GM20000 (cell line): ENCODE measurements at regions not wholly inside any gene's neighbourhood (a gene's known extent, or its start where the extent isn't known, plus 50 kb on each side); places are given as distances from the start of the nearest gene placed in this dataset.

Experiments
- DNase-seq: peaks from one replicate; pipeline ENCODE4 v3.0.0; 2012; ENCODE audit warnings: low spot score
- CTCF ChIP-seq: IDR thresholded peaks from 2 replicates; pipeline ENCODE4 v1.5.1; 2012; ENCODE audit warnings: mild to moderate bottlenecking, control low read depth; ENCODE audit errors: extremely low read depth, missing control alignments

- no peak for TF ChIP-seq CTCF
- no peak for DNase-seq
Measured at GRCh38 chr2:64866797-64867196, 122.4 kb upstream of the SLC1A4 start.

- DNase-seq, result no peak
- no peak for TF ChIP-seq CTCF
Measured at GRCh38 chr2:64867253-64867996, 121.8 kb upstream of the SLC1A4 start.

- no peak for DNase-seq
Measured at GRCh38 chr2:64869126-64869525, 120.1 kb upstream of the SLC1A4 start.

GRCh38 chr2:64873472-64873924 is 115.7 kb upstream of the SLC1A4 start:
- peak; percentile 97 for TF ChIP-seq CTCF
- DNase-seq, result peak; percentile 82

More at GRCh38 chr2:64869126-64869525, 120.1 kb upstream of the SLC1A4 start:
- TF ChIP-seq CTCF, result no peak

GRCh38 chr2:64874593-64874992 is 114.6 kb upstream of the SLC1A4 start:
- DNase-seq, result no peak

GRCh38 chr2:64875368-64875767 is 113.8 kb upstream of the SLC1A4 start:
- TF ChIP-seq CTCF, result no peak
- no peak for DNase-seq

More at GRCh38 chr2:64874593-64874992, 114.6 kb upstream of the SLC1A4 start:
- no peak for TF ChIP-seq CTCF

GRCh38 chr2:64876137-64876647 is 113.0 kb upstream of the SLC1A4 start:
- TF ChIP-seq CTCF, result no peak
- DNase-seq, result no peak
